IPS-18a (cell line): ENCODE measurements at regions not wholly inside any gene's neighbourhood (a gene's known extent, or its start where the extent isn't known, plus 50 kb on each side); places are given as distances from the start of the nearest gene placed in this dataset.

ENCODE experiments used
- H3K27ac ChIP-seq: one replicate; pipeline ENCODE4 v1.5.1; 2013; ENCODE audit warnings: low read length
- H3K27me3 ChIP-seq: one replicate; pipeline ENCODE4 v1.6.1; 2013; ENCODE audit warnings: mild to moderate bottlenecking, low read length; ENCODE audit not compliant: control insufficient read depth, insufficient read depth
- H3K36me3 ChIP-seq: one replicate; pipeline ENCODE4 v1.6.1; 2013; ENCODE audit warnings: low read depth, low read length; ENCODE audit not compliant: control insufficient read depth
- H3K4me1 ChIP-seq: one replicate; pipeline ENCODE4 v1.6.1; 2013; ENCODE audit warnings: low read depth, low read length; ENCODE audit not compliant: control insufficient read depth
- H3K4me3 ChIP-seq: one replicate; pipeline ENCODE4 v1.5.1; 2013; ENCODE audit warnings: low read length
- H3K9ac ChIP-seq: one replicate; pipeline ENCODE4 v1.6.1; 2013; ENCODE audit warnings: mild to moderate bottlenecking, low read length, moderate library complexity
- H3K9me3 ChIP-seq: one replicate; pipeline ENCODE4 v1.6.1; 2013; ENCODE audit warnings: low read depth, low read length; ENCODE audit not compliant: control insufficient read depth

GRCh38 chr10:113335592-113335991, 217.3 kb upstream of the HABP2 start:
- Histone ChIP-seq H3K36me3 (no peaks in the 10 kb centered on the region), H3K27me3 (no peaks in the 10 kb centered on the region), H3K27ac (no peak overlapping the region), H3K9ac (no peak overlapping the region), H3K4me1 (no peaks in the 10 kb centered on the region), H3K9me3 (no peaks in the 10 kb centered on the region), H3K4me3 (no peak overlapping the region)

GRCh38 chr10:113336549-113337130, 216.2 kb upstream of the HABP2 start:
- Histone ChIP-seq H3K9ac (no peak overlapping the region), H3K27ac (no peak overlapping the region), H3K27me3 (no peaks in the 10 kb centered on the region), H3K4me1 (no peaks in the 10 kb centered on the region), H3K36me3 (no peaks in the 10 kb centered on the region), H3K9me3 (no peaks in the 10 kb centered on the region), H3K4me3 (no peak overlapping the region)

GRCh38 chr10:113337142-113337541, 215.7 kb upstream of the HABP2 start:
- Histone ChIP-seq H3K4me3 (no peak overlapping the region), H3K27ac (no peak overlapping the region), H3K27me3 (no peaks in the 10 kb centered on the region), H3K9ac (no peak overlapping the region), H3K9me3 (no peaks in the 10 kb centered on the region), H3K36me3 (no peaks in the 10 kb centered on the region), H3K4me1 (no peaks in the 10 kb centered on the region)

- Histone ChIP-seq H3K27ac (no peak overlapping the region), H3K27me3 (no peaks in the 10 kb centered on the region), H3K4me1 (no peaks in the 10 kb centered on the region), H3K9ac (no peak overlapping the region), H3K36me3 (no peaks in the 10 kb centered on the region), H3K9me3 (no peaks in the 10 kb centered on the region), H3K4me3 (no peak overlapping the region)
Measured at GRCh38 chr10:113339121-113339520, 213.7 kb upstream of the HABP2 start.

- Histone ChIP-seq H3K9me3 (no peaks in the 10 kb centered on the region), H3K36me3 (no peaks in the 10 kb centered on the region), H3K4me3 (no peak overlapping the region), H3K9ac (no peak overlapping the region), H3K4me1 (peaks cover 1% of the 10 kb centered on the region), H3K27me3 (no peaks in the 10 kb centered on the region), H3K27ac (no peak overlapping the region)
Measured at GRCh38 chr10:113340282-113340681, 212.6 kb upstream of the HABP2 start.

GRCh38 chr10:113341138-113341537, 211.7 kb upstream of the HABP2 start:
- no peaks in the 10 kb centered on the region for H3K9me3 ChIP-seq
- H3K4me1 ChIP-seq, result peaks cover 10% of the 10 kb centered on the region
- H3K9ac ChIP-seq, result no peak overlapping the region
- H3K27me3 ChIP-seq, result no peaks in the 10 kb centered on the region
- no peak overlapping the region for H3K4me3 ChIP-seq
- H3K27ac ChIP-seq, result no peak overlapping the region
- no peaks in the 10 kb centered on the region for H3K36me3 ChIP-seq

GRCh38 chr10:113345826-113346624, 206.8 kb upstream of the HABP2 start:
- no peak overlapping the region for H3K27ac ChIP-seq
- H3K9me3 ChIP-seq, result no peaks in the 10 kb centered on the region
- no peaks in the 10 kb centered on the region for H3K27me3 ChIP-seq
- H3K4me3 ChIP-seq, result no peak overlapping the region
- H3K36me3 ChIP-seq, result no peaks in the 10 kb centered on the region
- H3K4me1 ChIP-seq, result peaks cover 21% of the 10 kb centered on the region
- H3K9ac ChIP-seq, result no peak overlapping the region

- Histone ChIP-seq H3K27me3 (no peaks in the 10 kb centered on the region), H3K9ac (no peak overlapping the region), H3K4me3 (no peak overlapping the region)
Measured at GRCh38 chr10:113347508-113347907, 205.3 kb upstream of the HABP2 start.

GRCh38 chr10:113348694-113349093, 204.2 kb upstream of the HABP2 start:
- Histone ChIP-seq H3K27me3 (no peaks in the 10 kb centered on the region), H3K36me3 (no peaks in the 10 kb centered on the region), H3K27ac (no peak overlapping the region), H3K4me3 (no peak overlapping the region), H3K4me1 (peaks cover 21% of the 10 kb centered on the region), H3K9ac (no peak overlapping the region), H3K9me3 (no peaks in the 10 kb centered on the region)

More at GRCh38 chr10:113347508-113347907, 205.3 kb upstream of the HABP2 start:
- no peaks in the 10 kb centered on the region for H3K9me3 ChIP-seq
- H3K4me1 ChIP-seq, result peaks cover 21% of the 10 kb centered on the region
- H3K27ac ChIP-seq, result no peak overlapping the region
- H3K36me3 ChIP-seq, result no peaks in the 10 kb centered on the region

GRCh38 chr10:113350311-113351040, 202.4 kb upstream of the HABP2 start:
- Histone ChIP-seq H3K36me3 (no peaks in the 10 kb centered on the region), H3K9ac (no peak overlapping the region), H3K4me3 (no peak overlapping the region), H3K27me3 (no peaks in the 10 kb centered on the region), H3K4me1 (peaks cover 17% of the 10 kb centered on the region), H3K27ac (no peak overlapping the region), H3K9me3 (no peaks in the 10 kb centered on the region)

GRCh38 chr10:113354711-113355110, 198.1 kb upstream of the HABP2 start:
- no peaks in the 10 kb centered on the region for H3K27me3 ChIP-seq
- no peak overlapping the region for H3K9ac ChIP-seq
- no peak overlapping the region for H3K4me3 ChIP-seq
- no peaks in the 10 kb centered on the region for H3K36me3 ChIP-seq
- no peaks in the 10 kb centered on the region for H3K9me3 ChIP-seq
- no peaks in the 10 kb centered on the region for H3K4me1 ChIP-seq
- no peak overlapping the region for H3K27ac ChIP-seq
